Hepatocyte (in vitro differentiated cells): ENCODE measurements at regions not wholly inside any gene's neighbourhood (a gene's known extent, or its start where the extent isn't known, plus 50 kb on each side); places are given as distances from the start of the nearest gene placed in this dataset.

ENCODE experiments used
- DNase-seq: peaks from one replicate; pipeline ENCODE4 v3.0.0-alpha.2; 2016; ENCODE audit warnings: low spot score
- H2AFZ ChIP-seq: fragments of 200-600 bp; sonication (generic); 2 replicates; pipeline ENCODE4 v1.6.0; 2016; ENCODE audit warnings: antibody characterized with exemption, mild to moderate bottlenecking
- H3K27ac ChIP-seq: fragments of 200-600 bp; sonication (generic); 2 replicates; pipeline ENCODE4 v1.5.1; 2016; ENCODE audit warnings: mild to moderate bottlenecking
- H3K27me3 ChIP-seq: fragments of 200-600 bp; sonication (generic); 2 replicates; pipeline ENCODE4 v1.6.1; 2016
- H3K36me3 ChIP-seq: fragments of 200-600 bp; sonication (generic); replicated peaks from 2 replicates; pipeline ENCODE4 v1.5.1; 2016; ENCODE audit warnings: low read depth; ENCODE audit not compliant: insufficient read depth
- H3K4me1 ChIP-seq: fragments of 200-600 bp; sonication (generic); 2 replicates; pipeline ENCODE4 v1.5.1; 2016; ENCODE audit warnings: mild to moderate bottlenecking, moderate library complexity; ENCODE audit not compliant: insufficient read depth
- H3K4me2 ChIP-seq: fragments of 200-600 bp; sonication (generic); 2 replicates; pipeline ENCODE4 v1.6.0; 2016
- H3K4me3 ChIP-seq: fragments of 200-600 bp; sonication (generic); 2 replicates; pipeline ENCODE4 v1.5.1; 2016; ENCODE audit warnings: mild to moderate bottlenecking
- H3K79me2 ChIP-seq: fragments of 200-600 bp; sonication (generic); 2 replicates; pipeline ENCODE4 v1.6.0; 2017; ENCODE audit warnings: mild to moderate bottlenecking
- H3K9me2 ChIP-seq: fragments of 200-600 bp; sonication (generic); replicated peaks from 2 replicates; pipeline ENCODE4 v1.6.0; 2017; ENCODE audit warnings: mild to moderate bottlenecking; ENCODE audit not compliant: insufficient read depth
- H3K9me3 ChIP-seq: fragments of 200-600 bp; sonication (generic); 2 replicates; pipeline ENCODE4 v1.5.1; 2016; ENCODE audit warnings: low read depth, mild to moderate bottlenecking
- H4K20me1 ChIP-seq: fragments of 200-600 bp; sonication (generic); 2 replicates; pipeline ENCODE4 v1.6.0; 2016; ENCODE audit warnings: mild to moderate bottlenecking; ENCODE audit not compliant: insufficient read depth, poor library complexity, severe bottlenecking
- CTCF ChIP-seq: fragments of 200-600 bp; sonication (generic); IDR thresholded peaks from 2 replicates; pipeline ENCODE4 v1.5.1; 2016; ENCODE audit warnings: antibody characterized with exemption, mild to moderate bottlenecking; ENCODE audit not compliant: poor library complexity
- EZH2 ChIP-seq: fragments of 200-600 bp; sonication (generic); IDR thresholded peaks from 2 replicates; pipeline ENCODE4 v1.6.1; 2016; ENCODE audit warnings: antibody characterized with exemption, mild to moderate bottlenecking, borderline replicate concordance
- EZH2phosphoT487 ChIP-seq: fragments of 200-600 bp; sonication (generic); IDR thresholded peaks from one replicate; pipeline ENCODE4 v1.6.1; 2018; ENCODE audit warnings: antibody characterized with exemption, mild to moderate bottlenecking, low read depth, moderate library complexity; ENCODE audit not compliant: unreplicated experiment, severe bottlenecking
- WGBS: methylation state at CpG from one replicate; pipeline ENCODE4 v1.1.6; 2016; ENCODE audit warnings: low lambda C conversion rate; ENCODE audit errors: missing lambda C conversion rate; 5-methylcytosine and 5-hydroxymethylcytosine counted together

- TF ChIP-seq EZH2phosphoT487 (no peak), EZH2 (no peak), CTCF (no peak)
- H3K27ac ChIP-seq, result no peak overlapping the region
- no peaks in the 10 kb centered on the region for H4K20me1 ChIP-seq
- H3K36me3 ChIP-seq, result no peaks in the 10 kb centered on the region
- H2AFZ ChIP-seq, result no peak overlapping the region
- no peak overlapping the region for H3K4me2 ChIP-seq
- H3K4me1 ChIP-seq, result no peaks in the 10 kb centered on the region
- no peaks in the 10 kb centered on the region for H3K27me3 ChIP-seq
- DNase-seq, result no peak
- H3K79me2 ChIP-seq, result no peaks in the 10 kb centered on the region
- no peaks in the 10 kb centered on the region for H3K9me3 ChIP-seq
- no peaks in the 10 kb centered on the region for H3K9me2 ChIP-seq
- H3K4me3 ChIP-seq, result no peak overlapping the region
- WGBS, result 90% methylated on average over 6 of the region's 6 CpGs
Measured at GRCh38 chr4:159526172-159526571, 423.3 kb downstream of the RAPGEF2 start.

- Histone ChIP-seq H3K4me3 (no peak overlapping the region), H4K20me1 (no peaks in the 10 kb centered on the region), H3K27me3 (no peaks in the 10 kb centered on the region), H3K4me2 (no peak overlapping the region), H3K9me2 (no peaks in the 10 kb centered on the region), H3K36me3 (no peaks in the 10 kb centered on the region), H3K4me1 (no peaks in the 10 kb centered on the region), H3K79me2 (no peaks in the 10 kb centered on the region), H3K9me3 (no peaks in the 10 kb centered on the region), H2AFZ (no peak overlapping the region), H3K27ac (no peak overlapping the region)
- no peak for DNase-seq
- WGBS, result 79% methylated on average over 1 of the region's 1 CpG
- no peak for TF ChIP-seq EZH2phosphoT487
- TF ChIP-seq CTCF, result no peak
- TF ChIP-seq EZH2, result no peak
Measured at GRCh38 chr4:159534655-159535054, 431.8 kb downstream of the RAPGEF2 start.

GRCh38 chr4:159538556-159538955, 435.7 kb downstream of the RAPGEF2 start:
- no peak overlapping the region for H3K4me3 ChIP-seq
- H3K27me3 ChIP-seq, result no peaks in the 10 kb centered on the region
- no peaks in the 10 kb centered on the region for H3K36me3 ChIP-seq
- H3K4me2 ChIP-seq, result no peak overlapping the region
- TF ChIP-seq EZH2, result no peak
- no peak for TF ChIP-seq CTCF
- TF ChIP-seq EZH2phosphoT487, result no peak
- no peak for DNase-seq
- H4K20me1 ChIP-seq, result no peaks in the 10 kb centered on the region
- WGBS, result 67% methylated on average over 8 of the region's 8 CpGs
- no peak overlapping the region for H3K27ac ChIP-seq
- no peak overlapping the region for H2AFZ ChIP-seq
- no peaks in the 10 kb centered on the region for H3K79me2 ChIP-seq
- H3K4me1 ChIP-seq, result peaks cover 6% of the 10 kb centered on the region
- H3K9me2 ChIP-seq, result no peaks in the 10 kb centered on the region
- H3K9me3 ChIP-seq, result no peaks in the 10 kb centered on the region

- H3K79me2 ChIP-seq, result no peaks in the 10 kb centered on the region
- no peak overlapping the region for H3K27ac ChIP-seq
- H3K4me1 ChIP-seq, result peaks cover 6% of the 10 kb centered on the region
- DNase-seq, result no peak
- H3K4me2 ChIP-seq, result no peak overlapping the region
- no peaks in the 10 kb centered on the region for H4K20me1 ChIP-seq
- no peak overlapping the region for H2AFZ ChIP-seq
- H3K36me3 ChIP-seq, result no peaks in the 10 kb centered on the region
- no peaks in the 10 kb centered on the region for H3K9me2 ChIP-seq
- H3K9me3 ChIP-seq, result no peaks in the 10 kb centered on the region
- H3K4me3 ChIP-seq, result no peak overlapping the region
- no peaks in the 10 kb centered on the region for H3K27me3 ChIP-seq
- TF ChIP-seq EZH2 (no peak), CTCF (no peak), EZH2phosphoT487 (no peak)
Measured at GRCh38 chr4:159540038-159540437, 437.2 kb downstream of the RAPGEF2 start.
